HG02642 (cell line): ENCODE measurements at regions not wholly inside any gene's neighbourhood (a gene's known extent, or its start where the extent isn't known, plus 50 kb on each side); places are given as distances from the start of the nearest gene placed in this dataset.

Source experiments
- ATAC-seq: cut with Tn5 transposase; IDR thresholded peaks from one replicate; pipeline ENCODE4 v1.9.1; 2021; ENCODE audit warnings: mild to moderate bottlenecking; ENCODE audit not compliant: unreplicated experiment, poor library complexity

GRCh38 chr2:19238440-19239060, 119.9 kb downstream of the OSR1 start:
- no peak for ATAC-seq

GRCh38 chr2:19235308-19235707, 123.1 kb downstream of the OSR1 start:
- ATAC-seq, result no peak

- no peak for ATAC-seq
Observed at GRCh38 chr2:19232312-19232711, 126.1 kb downstream of the OSR1 start.

DNA sequence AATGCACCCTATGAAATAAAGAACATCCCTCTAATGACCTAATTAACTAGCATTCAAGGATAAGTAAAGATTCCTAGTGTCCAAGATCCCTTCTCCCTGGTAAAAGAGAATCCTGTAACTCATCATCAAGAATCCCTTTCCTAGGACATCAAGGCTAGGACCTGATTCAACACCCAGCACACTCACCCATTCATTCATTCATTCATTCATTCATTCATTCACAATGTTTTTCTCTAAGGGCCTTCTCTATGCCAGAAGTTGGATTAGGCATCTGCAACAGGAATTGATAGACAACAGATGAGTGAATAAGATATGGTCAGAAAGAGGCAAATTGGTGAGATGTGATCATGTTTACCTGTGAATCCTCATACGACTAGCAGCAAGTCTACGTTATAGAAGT, 126.8 kb downstream of the OSR1 start:
- no peak for ATAC-seq

- ATAC-seq, result no peak
Observed at GRCh38 chr2:19230626-19231025, 127.8 kb downstream of the OSR1 start.

DNA sequence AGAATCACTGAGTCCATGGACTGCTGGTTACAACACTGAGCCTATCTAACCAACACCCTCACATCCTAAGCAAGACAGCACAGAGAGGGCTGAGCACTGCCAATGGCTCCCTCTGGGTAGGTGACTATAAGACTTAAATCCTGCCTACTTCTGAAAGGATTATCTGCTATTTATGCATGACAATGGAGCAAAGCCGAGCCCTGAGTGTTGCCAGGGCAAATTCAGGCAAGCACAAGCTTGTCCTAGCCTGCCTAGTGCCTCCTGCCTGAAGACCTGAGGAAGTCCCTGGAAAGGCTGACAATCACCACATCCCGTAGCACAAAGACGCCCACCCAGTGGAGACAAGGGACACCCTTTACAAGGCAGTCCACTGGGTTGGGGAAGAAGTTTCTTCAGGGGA, 129.7 kb downstream of the OSR1 start:
- ATAC-seq, result no peak

- no peak for ATAC-seq
Observed at GRCh38 chr2:19228181-19228593, 130.2 kb downstream of the OSR1 start.

- ATAC-seq, result no peak
Observed at GRCh38 chr2:19226871-19227270, 131.6 kb downstream of the OSR1 start.

DNA sequence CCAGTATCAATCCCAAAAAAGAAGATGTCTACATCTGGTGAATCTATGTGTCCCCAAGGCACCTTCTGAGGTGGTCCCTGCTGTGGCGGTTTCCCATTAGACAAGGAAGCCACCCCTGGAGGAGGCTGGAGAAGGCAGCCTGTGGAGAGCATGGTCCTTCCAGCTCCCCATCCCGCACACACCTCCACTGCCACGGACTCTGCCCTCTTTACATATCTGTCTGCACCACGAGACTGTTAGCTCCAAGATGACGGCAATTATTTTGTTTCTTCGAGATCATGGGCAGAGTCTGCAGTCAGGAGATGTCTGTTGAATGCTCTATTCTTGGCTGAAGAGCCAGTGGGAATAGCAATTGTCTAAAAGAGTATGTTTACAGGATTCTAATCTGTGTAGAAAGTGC, 132.0 kb downstream of the OSR1 start:
- ATAC-seq, result no peak

GRCh38 chr2:19225931-19226330, 132.5 kb downstream of the OSR1 start:
- ATAC-seq, result no peak

GRCh38 chr2:19225126-19225525, 133.3 kb downstream of the OSR1 start:
- no peak for ATAC-seq

GRCh38 chr2:19224486-19224885, 133.9 kb downstream of the OSR1 start:
- no peak for ATAC-seq

DNA sequence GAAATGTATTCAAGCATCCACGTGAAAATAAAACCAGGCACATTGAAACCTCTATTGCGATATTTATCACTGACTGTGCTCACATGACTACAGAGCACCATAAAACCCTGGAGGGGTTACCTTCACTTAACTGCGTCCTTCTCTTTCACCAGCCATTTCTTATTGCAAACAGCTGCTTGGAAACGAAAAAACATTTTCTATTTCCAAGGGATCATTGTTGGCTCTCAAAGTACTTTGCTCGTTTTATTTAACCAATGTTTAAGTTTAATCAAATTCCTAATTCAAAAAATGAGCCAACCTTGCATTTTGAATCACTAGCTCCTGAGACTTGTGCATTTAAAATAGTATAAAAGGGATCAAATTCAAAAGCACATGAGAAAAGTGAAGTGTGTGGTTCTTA, 134.4 kb downstream of the OSR1 start:
- ATAC-seq, result no peak

DNA sequence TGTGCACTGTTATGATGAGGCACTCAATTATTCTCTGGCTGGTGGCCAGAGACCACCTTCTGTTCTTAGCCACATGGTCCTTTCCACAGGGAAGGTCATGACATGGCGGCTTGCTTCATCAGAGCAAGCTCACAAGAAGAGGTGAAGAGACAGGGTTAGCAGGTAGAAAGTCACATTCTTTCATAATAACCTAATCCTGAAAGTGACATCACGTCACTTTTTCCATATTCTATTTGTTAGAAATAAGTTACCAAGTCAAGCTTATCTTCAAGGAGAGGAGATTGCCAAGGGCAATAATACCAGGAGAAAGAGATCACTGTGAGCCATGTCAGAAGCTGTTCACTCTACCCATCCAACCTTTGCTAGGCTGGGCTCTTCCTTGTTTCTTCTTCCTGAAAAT, 139.4 kb downstream of the OSR1 start:
- ATAC-seq, result no peak

DNA sequence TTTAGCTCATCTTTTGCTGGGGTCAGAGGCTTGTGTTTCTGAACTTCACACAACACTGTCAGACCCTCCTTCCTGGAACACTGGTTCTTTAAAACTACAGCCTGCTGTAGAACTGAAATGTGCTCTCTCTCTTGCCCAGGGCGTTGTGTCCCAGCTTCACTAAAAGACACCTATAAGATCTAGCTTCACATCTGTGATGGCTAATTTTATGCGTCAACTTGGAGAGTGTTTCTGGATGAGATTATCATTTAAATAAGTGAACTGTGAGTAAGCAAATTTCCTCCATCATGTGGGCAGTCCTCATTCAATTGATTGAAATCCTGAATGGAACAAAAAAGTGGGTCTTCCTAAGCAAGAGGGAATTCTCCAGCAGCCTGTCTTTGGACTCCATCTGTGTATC, 140.3 kb downstream of the OSR1 start:
- no peak for ATAC-seq

GRCh38 chr2:19216676-19217602, 141.5 kb downstream of the OSR1 start:
- no peak for ATAC-seq

- ATAC-seq, result no peak
Observed at GRCh38 chr2:19216238-19216637, 142.2 kb downstream of the OSR1 start.

- ATAC-seq, result no peak
Observed at GRCh38 chr2:19214682-19215391, 143.6 kb downstream of the OSR1 start.

DNA sequence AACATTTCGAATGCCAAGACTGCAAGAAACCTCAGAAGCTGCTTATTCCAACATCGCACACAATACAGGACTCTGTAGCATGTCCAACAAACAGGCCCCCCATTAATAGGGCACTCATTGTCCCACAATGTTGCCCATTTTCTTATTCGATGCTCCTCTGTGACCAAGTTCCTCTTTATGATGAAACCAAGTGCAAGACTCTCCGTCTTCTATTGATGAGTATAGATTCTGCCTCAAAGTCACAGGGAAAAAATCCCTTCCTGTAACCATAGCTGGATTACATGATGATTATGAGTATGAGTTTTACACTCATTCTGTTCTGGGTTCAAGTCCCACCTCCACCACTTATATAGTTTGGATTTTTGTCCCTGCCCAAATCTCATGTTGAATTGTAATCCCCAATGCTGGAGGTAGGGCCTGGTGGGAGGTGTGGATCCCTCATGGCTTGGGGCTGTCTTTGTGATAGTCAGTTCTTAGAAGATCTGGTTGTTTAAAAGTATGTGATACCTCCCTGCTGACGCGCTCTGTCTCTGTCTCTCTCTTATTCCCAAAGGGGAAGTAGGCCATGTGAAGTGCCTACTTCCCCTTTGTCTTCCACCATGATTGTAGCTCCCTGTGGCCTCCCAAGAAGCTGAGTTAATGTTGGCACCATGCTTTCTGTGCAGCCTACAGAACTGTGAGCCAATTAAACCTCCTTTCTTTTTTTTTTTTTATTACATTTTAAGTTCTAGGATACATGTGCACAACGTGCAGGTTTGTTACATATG, 148.7 kb downstream of the OSR1 start:
- ATAC-seq, result no peak

DNA sequence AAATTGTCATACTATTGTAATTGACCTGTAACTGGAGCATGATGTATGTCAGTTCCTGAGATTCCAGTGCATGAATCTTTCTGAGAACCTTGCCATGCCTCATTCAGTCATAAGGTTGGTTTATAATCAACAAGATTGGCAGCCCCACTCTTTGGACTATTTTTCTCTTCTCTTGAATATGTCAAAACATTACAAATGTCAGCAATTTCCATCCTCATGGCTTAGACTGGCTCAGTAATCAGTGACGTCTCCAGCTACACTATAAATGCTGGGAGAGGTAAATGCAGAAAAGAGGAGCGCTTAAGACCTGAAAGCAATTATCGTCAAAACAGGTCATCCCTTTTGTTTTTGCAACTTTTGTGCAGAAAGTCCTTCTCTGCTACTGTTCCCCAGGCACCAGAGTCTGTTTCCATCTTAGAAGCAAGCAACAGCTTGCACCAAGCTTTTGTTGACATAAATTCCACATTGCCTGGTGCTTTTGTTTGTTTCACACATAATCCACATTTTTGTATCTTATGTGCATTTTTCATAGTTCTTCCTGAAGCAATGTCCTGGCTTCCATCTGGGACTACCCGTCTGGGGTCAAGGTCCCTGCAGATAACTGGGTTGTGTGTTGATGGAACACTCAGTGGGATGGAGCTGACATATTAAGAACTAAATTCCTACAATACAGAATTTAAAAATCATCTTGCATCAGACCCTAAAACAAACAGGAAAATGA, 149.8 kb downstream of the OSR1 start:
- no peak for ATAC-seq
